HAP-1 (cell line): ENCODE measurements at regions not wholly inside any gene's neighbourhood (a gene's known extent, or its start where the extent isn't known, plus 50 kb on each side); places are given as distances from the start of the nearest gene placed in this dataset.

Source experiments
- DNase-seq, 2 experiments: peaks; one replicate each; pipeline ENCODE4 v3.0.0-alpha.2; 2016 to 2020; ENCODE audit warnings: low spot score in 2 of 2
- H3K27me3 ChIP-seq: fragments of 250-450 bp; sonication (Bioruptor Pico); 2 replicates; pipeline ENCODE4 v1.5.1; 2020; ENCODE audit warnings: low read depth, mild to moderate bottlenecking, moderate library complexity
- H3K36me3 ChIP-seq: fragments of 250-450 bp; sonication (Bioruptor Pico); replicated peaks from 2 replicates; pipeline ENCODE4 v1.5.1; 2020; ENCODE audit warnings: mild to moderate bottlenecking
- H3K4me1 ChIP-seq: fragments of 250-450 bp; sonication (Bioruptor Pico); 2 replicates; pipeline ENCODE4 v1.5.1; 2020; ENCODE audit warnings: mild to moderate bottlenecking
- H3K4me3 ChIP-seq: fragments of 250-450 bp; sonication (Bioruptor Pico); 2 replicates; pipeline ENCODE4 v1.5.1; 2020; ENCODE audit warnings: mild to moderate bottlenecking, moderate library complexity
- H3K9me3 ChIP-seq: fragments of 250-450 bp; sonication (Bioruptor Pico); 2 replicates; pipeline ENCODE4 v1.5.1; 2020; ENCODE audit warnings: mild to moderate bottlenecking, moderate library complexity
- in situ Hi-C: fragments of 300-500 bp; cut with MboI; formaldehyde crosslinking; loops from 3 replicates; pipeline ENCODE4 v1.14.3; 2020; ENCODE audit warnings: low sequenced_read_pairs, inconsistent platforms, mixed read lengths

DNA sequence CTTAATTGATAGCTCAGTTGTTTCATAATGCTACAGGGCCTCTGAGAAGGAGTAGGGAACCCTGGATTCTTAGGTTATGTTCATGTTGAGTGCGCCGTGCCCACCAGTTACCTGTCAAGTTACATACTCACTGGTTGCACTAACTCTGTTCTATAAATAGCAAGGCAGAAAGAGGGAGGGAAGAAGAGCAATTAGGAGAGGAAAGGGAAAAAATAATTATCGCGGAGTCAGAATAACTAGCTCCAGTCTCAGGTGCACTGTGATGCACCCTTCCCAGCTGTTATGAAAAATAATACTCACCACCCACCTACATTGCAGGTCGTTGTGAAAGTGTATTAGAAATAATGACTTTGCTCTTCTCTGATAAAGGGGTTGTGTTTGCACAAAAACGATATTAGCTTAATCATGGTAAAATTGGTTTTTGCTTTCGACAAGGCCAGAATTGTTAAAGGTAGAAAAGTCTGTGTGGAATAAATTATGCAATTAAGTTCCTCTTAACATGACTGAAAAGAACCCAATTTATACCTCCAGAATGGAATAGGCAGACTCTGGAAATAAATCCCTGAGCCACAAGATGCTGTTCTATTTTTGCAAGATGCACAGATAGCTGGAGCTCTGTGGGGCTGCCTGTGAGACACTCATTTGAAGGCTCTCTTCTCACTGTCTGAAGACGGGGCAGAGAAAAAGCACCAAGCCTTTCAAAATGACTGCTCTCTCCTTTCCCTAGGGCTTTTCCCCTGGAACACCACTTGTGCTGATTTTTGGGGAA is 137.6 kb upstream of the PITRM1 start:
- H3K36me3 ChIP-seq: no peaks in the 10 kb centered on the region
- no peaks in the 10 kb centered on the region for H3K27me3 ChIP-seq
- DNase-seq: no peak
- H3K9me3 ChIP-seq: no peaks in the 10 kb centered on the region
- in situ Hi-C loops: no loop called here
- H3K4me3 ChIP-seq: no peak overlapping the region
- H3K4me1 ChIP-seq: no peaks in the 10 kb centered on the region

DNA sequence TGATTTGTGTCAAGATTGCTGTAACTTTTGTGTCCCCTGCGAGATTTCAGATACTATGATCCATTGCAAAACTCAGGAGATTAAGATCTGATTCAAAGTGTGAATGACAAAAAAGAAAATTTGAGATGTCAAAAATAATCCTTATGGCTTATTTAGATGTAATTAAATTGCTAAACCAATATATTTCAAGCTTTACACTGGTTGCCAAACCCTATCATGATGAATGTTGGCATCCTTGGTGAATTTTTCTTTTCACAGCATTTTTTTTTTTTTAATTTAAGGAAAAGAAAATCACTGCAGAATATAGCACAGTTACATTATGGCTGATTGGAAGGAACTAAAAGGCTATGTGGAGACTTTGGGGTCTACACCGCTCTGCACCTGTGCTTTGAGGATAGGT is 133.5 kb upstream of the PITRM1 start:
- H3K4me1 ChIP-seq: no peaks in the 10 kb centered on the region
- in situ Hi-C loops: no loop called here
- no peak for DNase-seq
- H3K36me3 ChIP-seq: no peaks in the 10 kb centered on the region
- no peaks in the 10 kb centered on the region for H3K27me3 ChIP-seq
- no peak overlapping the region for H3K4me3 ChIP-seq
- no peaks in the 10 kb centered on the region for H3K9me3 ChIP-seq

DNA sequence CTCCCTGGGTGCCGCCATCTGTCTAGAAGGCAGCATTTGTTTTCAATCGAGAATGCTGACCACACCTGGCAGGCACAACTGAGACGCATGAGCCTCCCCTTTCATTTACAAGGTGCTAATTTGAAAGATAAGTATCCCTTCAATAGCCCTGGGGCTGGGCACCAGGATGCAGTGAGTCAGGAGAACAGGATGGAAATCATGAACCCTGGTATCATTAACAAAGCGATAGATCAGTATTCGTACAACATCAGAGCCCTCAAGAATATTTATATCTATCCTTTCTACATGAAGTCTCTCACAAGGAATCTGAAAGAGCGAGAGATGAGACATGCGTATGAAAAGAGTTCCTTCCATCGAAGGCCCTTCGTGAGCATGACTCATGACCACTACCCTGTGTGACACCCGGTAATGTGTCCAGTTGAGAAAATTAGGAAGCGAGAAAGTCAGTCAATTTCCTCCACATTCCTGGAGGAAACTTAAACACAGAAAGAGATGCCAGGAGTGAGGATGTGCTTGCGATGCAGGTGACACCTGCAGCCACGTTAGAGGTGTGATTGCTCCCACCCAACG is 123.1 kb upstream of the PITRM1 start:
- H3K4me3 ChIP-seq: no peak overlapping the region
- H3K9me3 ChIP-seq: no peaks in the 10 kb centered on the region
- no peak for DNase-seq
- no peaks in the 10 kb centered on the region for H3K27me3 ChIP-seq
- in situ Hi-C loops: no loop called here
- H3K36me3 ChIP-seq: no peaks in the 10 kb centered on the region
- H3K4me1 ChIP-seq: no peaks in the 10 kb centered on the region

DNA sequence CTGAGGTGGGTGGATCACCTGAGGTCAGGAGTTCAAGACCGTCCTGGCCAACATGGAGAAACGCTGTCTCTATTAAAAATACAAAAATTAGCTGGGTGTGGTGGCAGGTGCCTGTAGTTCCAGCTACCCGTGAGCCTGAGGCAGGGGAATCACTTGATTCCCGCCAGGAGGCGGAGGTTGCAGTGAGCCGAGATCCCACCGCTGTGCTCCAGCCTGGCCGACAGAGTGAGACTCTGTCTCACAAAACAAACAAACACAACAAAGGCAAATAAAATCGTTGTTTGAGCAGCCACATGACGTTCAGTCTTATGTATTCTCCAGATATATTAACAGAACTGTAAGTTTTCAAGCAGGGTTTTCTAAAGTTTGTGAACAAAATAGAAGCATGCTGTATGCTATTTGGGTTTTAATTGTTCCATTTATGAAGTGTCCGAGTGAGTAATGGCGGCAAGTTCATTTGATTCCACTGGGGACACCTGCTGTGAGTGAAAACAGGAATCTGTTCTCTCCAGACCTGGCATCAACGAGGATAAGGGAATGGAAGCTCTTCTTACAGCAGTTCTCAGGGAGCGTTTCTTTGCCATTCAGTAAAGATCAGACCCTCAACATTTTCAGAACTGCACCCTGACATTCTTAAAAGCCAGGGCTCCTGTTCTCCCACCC is 122.5 kb upstream of the PITRM1 start:
- H3K4me3 ChIP-seq: no peak overlapping the region
- in situ Hi-C loops: no loop called here
- no peaks in the 10 kb centered on the region for H3K27me3 ChIP-seq
- no peaks in the 10 kb centered on the region for H3K9me3 ChIP-seq
- no peaks in the 10 kb centered on the region for H3K36me3 ChIP-seq
- H3K4me1 ChIP-seq: no peaks in the 10 kb centered on the region
- DNase-seq: no peak

DNA sequence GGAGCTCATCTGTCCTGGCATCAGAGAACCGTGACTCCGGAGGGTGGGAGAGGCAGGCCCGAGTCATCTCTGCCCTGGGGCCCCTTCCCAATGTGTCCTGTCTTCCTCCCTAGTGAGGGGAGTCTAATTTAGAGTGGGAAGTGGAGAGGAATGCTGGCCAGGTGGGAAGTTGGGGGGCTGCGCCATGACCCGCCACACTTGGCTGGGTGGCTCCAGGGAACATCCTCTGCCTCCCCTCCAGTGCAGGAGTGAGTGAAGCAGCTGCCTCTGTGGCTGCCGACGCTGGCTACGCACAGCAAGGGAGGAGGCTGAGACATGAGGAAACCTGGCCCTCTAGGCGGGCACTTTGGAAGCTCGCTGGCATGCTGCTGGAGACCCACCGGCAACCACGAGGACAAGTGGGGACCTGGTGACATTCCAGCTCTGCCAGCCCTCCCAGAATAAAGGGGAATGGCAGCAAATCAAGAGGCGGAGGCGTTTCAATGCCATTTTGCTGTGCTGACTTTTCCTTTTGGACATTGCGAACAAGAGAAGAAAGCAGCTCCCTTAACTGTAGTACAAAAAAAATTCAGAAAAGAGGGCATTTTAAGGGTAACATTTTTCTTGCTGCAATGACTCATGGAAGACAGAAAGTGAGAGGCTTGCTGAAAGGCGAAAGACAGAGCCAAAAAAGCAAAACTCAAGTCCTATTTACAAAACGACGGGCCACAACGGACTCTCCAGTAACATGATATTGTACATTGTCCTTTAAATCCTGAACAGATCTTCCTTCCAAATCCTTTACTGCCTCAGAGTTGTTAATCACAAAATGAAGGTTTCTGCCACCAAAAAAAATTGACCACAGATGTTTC is 121.2 kb upstream of the PITRM1 start:
- no peaks in the 10 kb centered on the region for H3K9me3 ChIP-seq
- H3K4me1 ChIP-seq: no peaks in the 10 kb centered on the region
- DNase-seq: no peak
- H3K36me3 ChIP-seq: no peaks in the 10 kb centered on the region
- H3K4me3 ChIP-seq: no peak overlapping the region
- H3K27me3 ChIP-seq: no peaks in the 10 kb centered on the region
- in situ Hi-C loops: no loop called here

DNA sequence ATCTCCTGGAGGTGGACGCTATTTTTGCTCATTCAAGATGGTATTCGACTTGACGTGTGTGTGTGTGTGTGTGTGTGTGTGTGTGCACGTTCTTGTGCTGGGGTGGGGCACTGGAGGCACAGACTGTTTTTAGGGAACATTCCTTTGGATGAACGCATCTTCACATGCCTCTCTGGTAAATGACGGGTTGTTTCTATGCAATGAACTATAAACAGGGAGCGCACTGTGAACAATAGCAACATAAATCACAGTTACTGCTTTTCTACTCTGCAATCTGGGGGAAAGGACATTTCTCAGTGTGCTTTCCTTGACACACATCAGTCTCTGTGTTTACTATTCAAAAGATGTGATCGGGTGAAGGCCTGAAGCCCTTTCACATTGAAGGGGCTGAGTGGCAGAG is 120.1 kb upstream of the PITRM1 start:
- no peaks in the 10 kb centered on the region for H3K4me1 ChIP-seq
- in situ Hi-C loops: no loop called here
- H3K27me3 ChIP-seq: no peaks in the 10 kb centered on the region
- H3K4me3 ChIP-seq: no peak overlapping the region
- no peak for DNase-seq
- H3K9me3 ChIP-seq: no peaks in the 10 kb centered on the region
- H3K36me3 ChIP-seq: no peaks in the 10 kb centered on the region

DNA sequence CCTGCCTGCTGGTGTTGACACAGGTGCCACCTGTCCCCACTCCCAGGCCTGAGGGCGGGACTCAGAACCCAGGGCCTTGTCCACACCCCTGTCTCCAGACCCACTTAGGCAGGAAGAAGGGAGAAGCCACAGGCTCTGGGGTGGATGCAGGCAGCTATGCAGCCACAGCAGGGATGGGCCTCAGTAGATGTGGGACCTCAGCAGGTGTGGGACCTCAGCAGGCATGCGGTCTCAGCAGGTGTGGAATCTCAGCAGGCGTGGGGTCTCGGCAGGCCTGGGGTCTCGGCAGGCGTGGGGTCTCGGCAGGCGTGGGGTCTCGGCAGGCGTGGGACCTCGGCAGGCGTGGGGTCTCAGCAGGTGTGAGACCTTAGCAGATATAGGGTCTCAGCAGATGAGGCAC is 118.0 kb upstream of the PITRM1 start:
- in situ Hi-C loops: no loop called here
- no peaks in the 10 kb centered on the region for H3K4me1 ChIP-seq
- DNase-seq: no peak

DNA sequence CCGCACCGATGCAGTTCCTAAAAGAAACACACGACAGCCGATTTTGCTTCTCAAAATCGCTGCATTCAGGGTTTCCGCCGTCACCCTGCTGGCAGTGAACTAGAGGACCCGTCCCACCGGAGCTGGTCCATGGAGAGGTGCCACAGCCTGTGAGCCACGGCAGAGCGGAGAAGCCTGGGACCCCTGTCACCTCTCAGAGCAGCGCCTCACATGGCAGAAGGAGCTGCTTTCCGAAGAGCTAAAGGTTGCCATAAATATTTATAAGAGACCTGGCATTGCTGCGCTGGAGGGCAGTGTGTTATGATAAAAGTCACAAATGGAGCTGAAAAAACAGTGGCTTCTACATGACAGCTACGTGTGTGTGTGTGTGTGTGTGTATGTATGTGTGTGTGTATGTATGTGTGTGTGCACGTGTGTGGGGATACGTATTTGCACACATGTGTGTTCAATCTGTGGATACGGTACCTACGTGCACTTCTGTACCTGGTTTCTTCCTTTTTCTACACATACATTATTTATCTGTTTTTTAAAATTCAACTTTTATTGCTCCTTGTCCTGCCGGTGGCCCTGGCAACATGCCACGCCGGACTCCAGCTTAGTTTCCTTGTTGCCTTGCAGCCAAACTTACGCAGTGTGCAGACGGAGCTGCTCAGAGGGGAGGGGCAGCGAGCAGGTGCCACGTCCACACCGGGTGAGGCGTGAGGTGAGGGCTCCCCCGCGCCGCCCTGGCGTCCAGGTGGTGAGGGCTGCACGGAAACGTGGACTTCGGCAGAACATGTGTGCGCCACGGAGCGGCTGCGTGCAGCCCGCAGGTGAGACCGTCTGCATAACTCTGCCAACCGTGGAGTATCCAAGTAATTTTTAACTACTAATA is 115.2 kb upstream of the PITRM1 start:
- H3K36me3 ChIP-seq: no peaks in the 10 kb centered on the region
- H3K4me1 ChIP-seq: no peaks in the 10 kb centered on the region
- no peaks in the 10 kb centered on the region for H3K9me3 ChIP-seq
- no peak overlapping the region for H3K4me3 ChIP-seq
- in situ Hi-C loops: no loop called here
- no peak for DNase-seq
- no peaks in the 10 kb centered on the region for H3K27me3 ChIP-seq

More for the DNA sequence above, 118.0 kb upstream of the PITRM1 start:
- Histone ChIP-seq H3K27me3 (no peaks in the 10 kb centered on the region), H3K4me3 (no peak overlapping the region), H3K36me3 (no peaks in the 10 kb centered on the region), H3K9me3 (no peaks in the 10 kb centered on the region)

DNA sequence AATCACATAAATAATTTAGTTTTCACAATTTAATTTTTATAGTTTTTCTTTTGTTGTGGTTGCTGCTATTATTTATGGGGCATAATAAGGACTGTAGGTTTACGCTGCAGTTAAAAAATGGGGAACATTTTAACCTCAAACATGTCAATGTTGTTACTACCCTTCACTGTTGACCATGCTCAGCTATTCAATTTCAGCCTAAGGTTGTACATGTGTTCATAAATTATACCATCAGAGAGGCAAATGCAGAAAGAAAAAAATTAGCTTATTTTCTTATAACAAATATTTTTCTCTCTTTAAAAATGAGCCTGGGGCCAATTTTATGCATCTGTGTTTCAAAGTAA is 110.1 kb upstream of the PITRM1 start:
- Histone ChIP-seq H3K4me3 (no peak overlapping the region), H3K36me3 (no peaks in the 10 kb centered on the region), H3K4me1 (no peaks in the 10 kb centered on the region), H3K9me3 (no peaks in the 10 kb centered on the region), H3K27me3 (no peaks in the 10 kb centered on the region)
- in situ Hi-C loops: no loop called here
- DNase-seq: no peak

DNA sequence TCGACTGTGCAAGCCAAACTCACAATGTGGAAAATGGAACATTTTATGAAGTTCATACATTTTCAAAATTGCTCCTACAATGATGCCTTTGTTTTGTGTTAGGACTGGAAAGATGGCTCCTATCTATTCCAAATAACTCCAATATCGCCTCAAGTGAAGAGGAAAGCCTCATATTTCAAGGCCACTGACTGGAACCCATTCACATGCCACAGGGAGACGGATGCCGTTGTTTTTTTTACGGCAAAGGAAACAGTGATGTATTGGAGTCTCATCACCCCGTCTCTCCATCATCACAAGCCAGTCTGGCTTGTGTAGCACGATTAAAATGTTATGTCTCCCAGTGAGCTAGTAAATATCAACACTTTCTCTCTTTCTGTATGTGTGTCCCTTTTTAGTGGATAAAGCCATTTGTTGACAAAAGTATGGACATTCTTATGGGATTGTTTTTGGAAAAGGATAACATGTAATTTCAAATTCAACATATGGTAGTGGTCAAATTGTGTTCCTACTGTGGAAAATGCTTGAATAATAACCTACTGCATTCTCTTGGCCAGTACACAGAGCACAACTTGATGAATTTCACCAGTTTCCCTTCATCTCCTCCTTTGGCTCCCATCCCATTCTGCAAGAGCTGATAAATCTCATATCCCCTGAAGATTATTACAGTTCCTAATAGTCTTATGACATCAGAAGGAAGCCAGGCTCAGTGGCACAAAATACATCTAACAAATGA is 109.5 kb upstream of the PITRM1 start:
- DNase-seq: no peak
- Histone ChIP-seq H3K36me3 (no peaks in the 10 kb centered on the region), H3K4me1 (no peaks in the 10 kb centered on the region), H3K9me3 (no peaks in the 10 kb centered on the region), H3K27me3 (no peaks in the 10 kb centered on the region), H3K4me3 (no peak overlapping the region)
- in situ Hi-C loops: no loop called here

DNA sequence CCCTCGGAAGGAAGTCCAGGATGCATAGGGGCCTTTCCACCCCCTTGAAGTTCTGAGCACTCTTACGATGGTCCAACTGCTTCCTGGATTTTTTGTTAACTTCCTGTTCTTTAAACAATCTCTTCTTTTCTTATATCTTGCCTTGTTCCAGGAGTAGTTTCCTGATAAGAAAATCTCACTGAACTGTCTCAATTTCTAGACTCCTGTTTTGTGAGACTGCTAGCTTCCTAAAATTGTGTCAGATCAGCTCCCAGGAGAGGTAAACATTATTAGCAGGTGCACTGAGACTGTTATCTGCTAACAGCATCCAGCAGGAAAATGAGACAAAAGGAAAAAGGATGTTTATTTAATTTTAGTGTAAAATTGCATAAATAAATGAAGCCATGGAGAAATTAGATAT is 106.2 kb upstream of the PITRM1 start:
- in situ Hi-C loops: no loop called here
- no peak for DNase-seq
- Histone ChIP-seq H3K36me3 (no peaks in the 10 kb centered on the region), H3K9me3 (no peaks in the 10 kb centered on the region), H3K4me1 (no peaks in the 10 kb centered on the region), H3K4me3 (no peak overlapping the region), H3K27me3 (no peaks in the 10 kb centered on the region)

DNA sequence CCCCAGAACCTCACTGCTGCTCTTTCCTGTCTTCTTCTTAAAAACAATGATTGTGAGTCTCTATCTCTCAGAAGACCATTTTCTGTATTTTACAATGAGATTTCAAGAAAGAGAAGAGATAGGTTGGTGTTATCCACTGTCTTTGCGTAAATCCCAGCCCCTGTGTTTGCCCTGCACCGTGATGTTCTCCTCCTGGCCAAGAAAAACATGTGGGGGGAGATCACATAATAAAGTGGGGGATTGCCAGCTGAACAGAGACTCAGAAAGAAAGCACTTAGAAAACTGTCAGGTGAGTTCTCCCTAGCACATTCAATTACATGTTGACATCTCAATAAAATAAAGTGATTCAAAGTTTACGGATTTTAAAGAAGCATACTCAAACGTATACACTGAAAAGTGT is 105.0 kb upstream of the PITRM1 start:
- in situ Hi-C loops: no loop called here
- no peaks in the 10 kb centered on the region for H3K4me1 ChIP-seq
- no peak overlapping the region for H3K4me3 ChIP-seq
- H3K27me3 ChIP-seq: no peaks in the 10 kb centered on the region
- DNase-seq: no peak
- no peaks in the 10 kb centered on the region for H3K9me3 ChIP-seq
- no peaks in the 10 kb centered on the region for H3K36me3 ChIP-seq

DNA sequence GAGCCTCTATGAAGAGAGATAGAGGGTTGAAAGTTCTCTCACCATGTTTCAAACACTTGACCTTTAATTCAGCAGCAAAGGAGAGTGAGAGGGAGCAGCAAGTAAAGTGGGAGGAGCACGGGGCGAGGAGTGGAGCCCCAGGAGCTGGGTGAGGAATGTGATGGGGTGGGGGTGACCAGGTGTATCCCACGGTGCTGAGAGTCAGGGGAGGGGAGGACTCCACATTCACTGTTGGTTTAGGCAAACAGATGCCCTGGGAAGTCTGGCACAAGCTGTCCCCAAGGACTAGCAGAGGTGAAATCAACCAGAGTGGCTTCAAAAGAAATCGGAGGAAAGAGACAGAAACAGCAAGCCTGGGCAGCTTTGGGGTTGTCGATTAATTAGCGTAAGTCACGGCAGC is 101.8 kb upstream of the PITRM1 start:
- in situ Hi-C loops: no loop called here
- H3K4me1 ChIP-seq: no peaks in the 10 kb centered on the region

More for the DNA sequence above, 101.8 kb upstream of the PITRM1 start:
- Histone ChIP-seq H3K36me3 (no peaks in the 10 kb centered on the region), H3K4me3 (no peak overlapping the region), H3K9me3 (no peaks in the 10 kb centered on the region), H3K27me3 (no peaks in the 10 kb centered on the region)
- no peak for DNase-seq
